ENCODE measurements at regions not wholly inside any gene's neighbourhood (a gene's known extent, or its start where the extent isn't known, plus 50 kb on each side); places are given as distances from the start of the nearest gene placed in this dataset.
"Not testable (repeated sequence)": the region's sequence is repeated elsewhere in the genome, so short reads cannot be mapped to it uniquely, and the experiment has no call there.

DNA sequence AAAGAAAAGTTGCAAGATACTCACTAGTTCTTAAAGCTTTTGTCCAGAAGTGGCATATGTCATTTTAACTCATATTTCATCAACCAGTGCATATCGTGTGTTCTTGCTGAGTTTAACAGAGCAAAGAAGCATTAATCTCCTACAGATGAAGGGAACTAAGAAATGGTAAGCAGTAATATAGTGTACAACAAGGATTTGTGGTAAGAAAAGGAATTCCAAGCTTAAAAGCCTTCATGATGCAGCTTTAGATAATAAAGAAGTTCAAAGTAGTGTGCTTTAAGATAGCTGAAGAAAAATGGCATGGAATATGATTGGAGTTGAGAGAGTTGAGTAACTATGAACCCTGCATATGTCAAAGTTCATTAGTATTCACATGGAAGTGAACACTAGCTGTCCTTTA is 649.8 kb upstream of the FSHR start:
- DNase-seq = no peak

DNA sequence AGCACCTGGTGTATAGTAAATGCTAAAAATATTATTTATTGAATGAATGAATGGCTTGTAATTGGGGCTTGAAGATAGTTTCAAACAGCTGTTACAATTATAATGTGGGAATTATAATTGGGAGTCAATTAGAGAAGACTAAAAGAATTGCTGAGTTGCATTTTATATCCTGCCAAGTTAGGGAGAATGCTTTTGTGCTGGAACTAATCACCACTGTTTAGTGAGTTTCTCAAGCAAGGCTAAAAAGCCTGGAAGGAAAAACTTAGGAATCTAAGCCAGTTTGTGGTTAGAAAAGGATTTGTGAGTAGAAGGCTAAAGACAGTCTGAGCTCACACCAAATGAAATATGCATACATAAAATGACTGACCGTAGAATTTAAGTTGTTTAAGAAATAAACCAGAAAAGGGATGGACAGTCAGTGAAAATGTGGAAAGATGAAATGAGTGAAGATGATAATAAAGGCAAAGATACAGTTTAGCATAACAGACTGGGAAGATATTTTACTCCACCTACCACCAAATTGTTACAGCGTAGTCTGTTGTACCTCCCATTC is 647.7 kb upstream of the FSHR start:
- DNase-seq = no peak

DNA sequence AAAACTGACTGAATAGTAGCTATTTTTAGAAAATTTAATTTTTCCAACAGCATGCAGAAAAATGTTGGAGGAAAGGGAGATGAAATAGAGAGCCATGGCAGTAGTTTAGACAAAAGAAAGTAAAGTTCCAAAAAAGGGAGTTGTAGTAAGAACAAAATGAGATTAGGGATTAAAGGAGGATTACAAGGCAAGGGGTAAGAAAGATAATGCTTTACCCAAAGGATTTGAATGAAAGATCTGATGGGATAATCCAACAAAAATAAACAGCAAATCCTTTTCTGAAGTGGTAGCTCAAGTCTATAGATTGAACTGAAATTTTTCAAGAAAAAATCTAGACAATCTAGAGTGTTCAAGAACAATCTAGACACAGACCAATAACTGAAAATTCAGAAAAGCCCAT is 644.3 kb upstream of the FSHR start:
- no peak for DNase-seq

DNA sequence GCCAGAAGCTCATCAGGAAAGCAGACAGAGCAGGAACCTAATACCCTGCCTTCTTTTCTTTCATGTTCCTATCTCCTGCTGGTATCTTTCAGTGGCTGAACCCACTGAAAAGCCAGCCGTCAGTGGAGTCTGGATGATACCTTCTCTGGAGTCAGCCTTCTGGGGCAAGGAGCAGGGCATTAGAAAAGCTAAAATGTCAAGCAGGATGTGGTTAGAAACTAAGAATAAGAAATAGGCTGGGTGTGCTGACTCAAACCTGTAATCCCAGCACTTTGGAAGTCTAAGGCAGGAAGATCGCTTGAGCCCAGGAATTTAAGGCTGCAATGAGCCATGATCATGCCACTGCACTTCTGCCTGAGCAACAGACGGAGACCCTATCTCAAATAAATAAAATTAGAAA is 642.0 kb upstream of the FSHR start:
- DNase-seq = no peak

DNA sequence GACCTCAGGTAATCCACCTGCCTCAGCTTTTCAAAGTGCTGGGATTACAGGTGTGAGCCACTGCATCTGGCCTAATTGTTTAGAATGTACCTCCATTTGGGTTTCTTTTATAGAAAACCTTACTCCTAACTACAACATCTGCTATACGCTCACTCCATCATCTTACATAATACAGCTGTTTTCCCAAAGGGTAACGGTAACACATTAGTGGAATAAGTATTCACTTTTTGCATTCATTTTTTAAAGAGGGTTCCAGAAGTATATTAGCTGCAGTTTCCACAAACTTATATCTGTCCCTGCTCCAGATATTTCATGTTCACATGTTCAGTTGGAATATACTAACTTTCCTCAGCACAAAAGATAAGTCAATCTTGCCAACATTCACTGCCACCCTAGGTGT is 640.1 kb upstream of the FSHR start:
- no peak for DNase-seq

DNA sequence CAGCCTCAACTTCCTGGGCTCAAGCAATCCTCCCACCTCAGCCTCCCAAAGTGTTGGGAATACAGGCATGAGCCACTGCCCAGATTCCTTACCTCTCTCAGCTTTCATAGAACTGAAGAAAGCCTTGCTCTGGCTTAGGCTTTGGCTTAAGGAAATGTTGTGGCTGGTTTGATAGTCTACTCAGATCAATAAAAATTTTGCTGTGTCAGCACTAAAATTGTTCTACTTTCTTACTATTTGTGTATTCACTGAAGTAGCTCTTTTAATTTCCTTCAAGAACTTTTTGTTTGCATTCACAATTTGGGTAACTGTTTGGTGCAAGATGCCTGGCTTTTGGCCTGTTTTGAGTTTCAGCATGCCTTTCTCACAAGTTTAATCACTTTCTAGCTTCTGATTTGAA is 634.0 kb upstream of the FSHR start:
- DNase-seq = no peak

DNA sequence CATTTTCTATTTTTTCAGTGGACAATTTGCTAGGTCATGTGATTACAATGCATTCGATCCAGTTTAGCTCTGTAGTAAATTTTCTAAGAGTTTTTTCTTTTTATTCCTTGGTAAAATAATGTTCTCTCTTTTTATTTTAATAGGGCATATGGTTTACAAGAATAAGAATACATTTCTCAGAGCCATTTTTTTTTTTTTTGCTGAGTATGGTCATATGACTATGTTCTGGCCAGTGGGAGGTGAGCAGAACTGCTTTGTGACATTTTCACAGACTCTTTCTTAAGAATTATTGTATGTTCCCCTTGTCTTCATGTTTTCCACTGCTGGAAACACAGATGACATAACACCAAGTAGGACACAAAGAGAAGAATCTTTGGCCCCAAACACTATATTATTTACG is 626.6 kb upstream of the FSHR start:
- DNase-seq = no peak

DNA sequence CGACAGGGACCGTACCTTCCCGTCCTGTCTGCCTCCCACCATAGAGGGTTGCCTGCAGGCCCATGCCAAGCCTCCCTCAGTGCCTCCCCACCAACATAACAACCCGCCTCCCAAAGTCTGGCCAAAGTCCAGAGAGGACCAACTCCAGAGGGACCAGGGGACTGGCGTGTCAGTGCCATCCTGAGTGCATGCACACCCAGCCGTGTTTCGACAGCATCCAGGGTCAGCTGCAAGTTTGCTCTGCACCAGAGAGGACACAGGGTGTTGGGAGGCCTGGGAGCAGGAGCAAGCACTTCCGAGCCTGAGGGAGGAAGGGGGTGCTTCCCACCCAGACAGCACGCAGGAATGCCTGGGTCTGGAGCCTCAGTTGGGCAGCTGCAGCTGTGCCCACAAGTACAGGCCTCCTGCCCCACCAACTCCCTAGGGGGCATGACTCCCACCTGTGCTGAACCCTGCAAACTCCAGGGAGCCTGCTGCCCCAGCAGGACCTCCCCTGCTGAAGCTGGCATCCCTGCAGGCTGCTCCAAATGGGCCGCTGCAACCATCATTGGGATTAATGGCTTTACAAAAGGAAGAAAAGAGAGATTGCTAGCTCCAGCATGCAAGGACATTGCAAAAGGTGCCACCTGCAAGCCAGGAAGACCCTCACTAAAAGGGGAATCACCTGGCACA is 618.1 kb upstream of the FSHR start:
- DNase-seq = no peak

DNA sequence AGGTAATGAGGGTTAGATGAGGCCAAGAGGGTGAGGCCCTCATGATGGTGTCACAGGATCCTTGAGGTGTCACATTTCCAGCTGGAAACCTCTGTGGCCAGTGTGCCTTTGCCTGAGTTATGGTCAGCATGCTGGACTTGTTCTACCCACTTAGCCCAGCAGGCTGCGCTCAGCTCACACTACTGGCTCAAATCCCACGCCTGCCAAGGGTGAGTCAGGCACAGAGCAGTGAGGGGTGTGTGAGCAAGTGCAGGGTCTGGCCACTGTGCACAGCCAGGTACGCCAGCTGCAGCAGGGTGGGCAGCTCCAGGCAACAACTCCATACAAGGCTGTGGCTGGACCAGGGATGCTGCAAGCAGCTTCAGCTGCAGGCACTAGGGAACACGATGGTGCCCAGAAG is 616.6 kb upstream of the FSHR start:
- DNase-seq = peak in 36 of 51 donors; percentile 1 to 72 (median 22)

DNA sequence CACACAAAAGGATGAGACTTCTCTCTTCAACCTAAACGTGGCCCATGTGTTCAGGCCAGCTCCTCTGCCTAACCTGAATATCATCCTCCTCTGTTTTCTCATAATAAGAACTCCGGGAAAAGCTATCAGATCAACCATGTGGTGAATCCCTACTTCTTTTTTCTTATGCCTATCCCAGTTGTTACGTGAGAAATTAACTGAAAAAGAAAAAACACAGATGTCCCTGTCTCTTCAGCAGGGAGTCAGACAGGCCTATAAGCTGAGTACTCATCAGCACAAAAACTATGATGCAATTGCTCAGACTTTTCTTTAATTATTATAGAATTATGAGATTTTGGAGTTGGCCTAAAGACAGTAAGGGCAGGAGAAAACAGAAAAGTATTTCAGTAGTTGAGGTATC is 613.0 kb upstream of the FSHR start:
- DNase-seq = no peak

DNA sequence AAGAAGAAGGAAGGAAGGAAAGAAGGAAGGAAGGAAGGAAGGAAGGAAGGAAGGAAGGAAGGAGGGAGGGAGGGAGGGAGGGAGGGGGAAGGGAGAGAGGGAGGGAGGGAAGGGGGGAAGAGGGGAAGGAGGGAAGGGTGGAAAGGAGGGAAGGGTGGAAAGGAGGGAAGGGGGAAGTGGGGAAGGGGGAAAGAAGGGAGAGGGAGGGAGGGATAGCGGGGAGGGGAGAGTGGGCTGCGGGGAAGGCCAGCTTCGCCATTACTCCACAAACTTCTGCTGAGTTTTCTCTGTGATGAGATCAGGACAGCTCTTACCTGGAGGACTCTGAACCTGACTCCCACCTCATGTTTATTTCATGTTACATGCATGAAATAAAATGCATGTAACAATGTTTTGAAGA is 601.5 kb upstream of the FSHR start:
- DNase-seq = no peak

DNA sequence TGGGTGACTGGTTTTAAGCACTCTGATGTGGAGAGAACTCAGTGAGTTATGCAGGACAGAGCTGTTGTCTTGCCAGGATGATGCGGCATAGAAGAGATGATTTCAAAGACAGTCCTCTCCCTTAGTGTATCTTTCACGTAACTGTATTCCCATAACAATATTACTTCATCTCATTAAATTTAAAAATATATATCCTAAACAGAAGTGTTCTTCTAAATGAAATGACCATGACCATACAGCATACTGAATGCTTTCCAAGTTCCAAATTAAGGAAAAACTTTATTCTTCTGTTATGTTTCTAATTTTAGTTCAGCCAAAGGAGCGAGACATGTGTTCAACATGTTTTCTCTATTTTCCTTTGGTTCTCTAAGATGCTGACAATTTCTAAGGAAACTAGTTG is 600.1 kb upstream of the FSHR start:
- DNase-seq = no peak

DNA sequence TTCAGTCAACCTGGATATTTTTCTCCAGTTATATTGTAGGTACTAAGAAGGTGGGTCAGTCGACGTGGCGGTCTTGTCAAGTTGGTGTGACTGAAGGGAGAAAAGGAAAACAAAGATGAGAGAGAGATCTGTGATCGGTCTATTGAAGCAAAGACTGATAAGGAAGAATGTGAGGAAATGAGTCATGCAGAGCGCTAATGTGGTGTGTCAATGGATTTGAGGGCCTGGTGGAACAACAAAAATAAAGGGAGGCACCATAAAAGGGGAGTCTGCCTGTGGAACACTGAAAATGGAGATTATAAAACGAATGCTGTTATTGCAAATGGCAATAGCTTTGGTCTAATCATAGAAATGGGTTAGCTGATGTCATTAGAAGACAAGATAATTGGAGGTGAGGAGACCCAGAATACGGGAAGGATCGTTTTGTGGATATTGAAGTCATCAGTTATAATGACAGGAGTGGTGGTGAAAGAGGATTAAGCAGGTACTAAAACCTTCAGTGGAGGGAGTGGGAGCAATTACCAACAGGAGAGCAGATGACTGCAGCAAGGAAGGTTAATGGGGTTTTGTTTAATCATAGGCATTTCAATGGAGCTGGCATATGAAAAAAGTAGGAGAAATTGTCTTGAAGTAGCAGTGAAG is 599.1 kb upstream of the FSHR start:
- DNase-seq = no peak

DNA sequence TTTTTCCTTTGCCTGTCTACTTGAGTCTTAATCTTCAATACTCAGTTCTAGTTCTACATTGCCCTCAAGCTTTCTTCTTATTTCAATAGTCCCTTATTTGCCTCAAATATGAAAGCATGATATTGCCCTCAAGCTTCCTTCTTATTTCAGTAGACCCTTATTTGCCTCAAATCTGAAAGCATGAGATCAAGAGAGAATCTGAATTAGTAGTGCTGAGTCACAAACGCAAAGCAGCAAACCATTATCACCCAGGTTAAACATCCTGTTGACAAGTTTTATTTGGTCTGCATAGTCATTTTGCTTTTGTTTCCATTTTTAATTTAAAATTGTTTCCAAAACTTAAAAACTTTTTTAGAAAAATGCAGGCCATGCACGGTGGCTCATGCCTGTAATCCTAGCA is 583.3 kb upstream of the FSHR start:
- DNase-seq = no peak

DNA sequence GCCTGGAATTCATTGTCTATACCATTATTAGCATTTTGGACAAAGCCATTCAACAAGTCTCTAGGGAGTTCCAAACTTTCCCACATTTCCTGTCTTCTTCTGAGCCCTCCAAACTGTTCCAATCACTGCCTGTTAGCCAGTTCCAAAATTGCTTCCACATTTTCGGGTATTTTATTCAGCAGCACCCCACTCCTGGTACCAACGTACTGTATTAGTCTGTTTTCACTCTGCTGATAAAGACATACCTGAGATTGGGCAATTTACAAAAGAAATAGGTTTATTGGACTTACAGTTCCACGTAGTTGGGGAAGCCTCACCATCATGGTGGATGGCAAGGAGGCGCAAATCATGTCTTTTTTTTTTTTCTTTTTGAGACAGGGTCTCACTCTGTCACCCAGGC is 578.6 kb upstream of the FSHR start:
- DNase-seq = not testable (repeated sequence)

DNA sequence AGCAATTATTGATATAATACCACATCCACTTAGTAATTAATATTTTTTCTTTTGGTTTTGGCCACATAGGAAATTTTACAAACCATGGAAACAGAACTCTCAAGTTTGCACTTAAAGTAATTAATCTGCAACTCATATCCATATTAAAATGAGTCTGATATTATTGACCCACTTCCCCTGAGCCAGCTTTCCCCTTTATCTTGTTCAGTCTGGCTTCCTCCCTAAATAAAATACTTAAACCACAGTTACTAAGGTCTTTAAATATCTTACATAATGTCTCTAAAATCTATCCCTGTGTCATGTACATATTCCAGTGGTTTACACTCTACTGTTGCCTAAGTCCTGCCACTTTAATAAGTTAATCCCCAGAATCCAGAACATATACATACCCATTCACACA is 564.9 kb upstream of the FSHR start:
- no peak for DNase-seq

DNA sequence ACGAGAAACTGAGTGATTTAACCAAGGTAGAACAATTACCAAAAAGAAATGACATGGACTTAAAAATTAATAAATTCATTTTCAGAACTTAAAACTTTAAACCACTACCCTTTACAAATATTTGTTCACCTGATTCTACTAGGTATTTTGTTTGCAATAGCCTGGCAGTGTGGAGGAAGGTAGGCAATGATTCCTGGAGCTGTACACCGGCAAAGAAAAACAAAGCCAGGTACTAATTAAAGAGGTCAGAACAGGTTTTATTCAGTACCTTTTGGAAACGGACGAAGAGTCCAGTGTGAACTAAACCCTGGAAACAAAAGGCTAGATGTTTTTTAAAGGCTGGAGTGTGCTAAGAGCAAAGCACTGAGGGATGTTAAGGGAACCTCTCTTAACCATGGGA is 561.3 kb upstream of the FSHR start:
- DNase-seq = no peak

DNA sequence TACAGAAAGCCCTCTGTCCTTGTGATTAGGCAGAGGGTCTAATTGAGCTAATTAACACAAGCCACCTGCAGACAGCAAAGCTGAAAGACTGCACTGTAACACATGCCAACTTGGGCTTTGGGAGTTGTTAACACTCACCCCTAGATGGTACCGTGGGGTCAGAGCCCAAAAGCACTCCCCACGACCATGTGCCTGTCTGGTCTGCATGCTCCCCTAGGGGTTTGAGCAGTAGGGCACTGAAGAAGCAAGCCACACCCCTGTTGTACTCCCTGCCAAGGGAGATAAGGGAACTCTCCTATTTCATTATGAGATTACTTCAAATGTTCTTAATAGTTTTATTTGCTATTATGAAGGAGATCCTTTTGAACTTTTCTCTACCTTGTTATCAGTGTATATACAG is 560.1 kb upstream of the FSHR start:
- no peak for DNase-seq

DNA sequence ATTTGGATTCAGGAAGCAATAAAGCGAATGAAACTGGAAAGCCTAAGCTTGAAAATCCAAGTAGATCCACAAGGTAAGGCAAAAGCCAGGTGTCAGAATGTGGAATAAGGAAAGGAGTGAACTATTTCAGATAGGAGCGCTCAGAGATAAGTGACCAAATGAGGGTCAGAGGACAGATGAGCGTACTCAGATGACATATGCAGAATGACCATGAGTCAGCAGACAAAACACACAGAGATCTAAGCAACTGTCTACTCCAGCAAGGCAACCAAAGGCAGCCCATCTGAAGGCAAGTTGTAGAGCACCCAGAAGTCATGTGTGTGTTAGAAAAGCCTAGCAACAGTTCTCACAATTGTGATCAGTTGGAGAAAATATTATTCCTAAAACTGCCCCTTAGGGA is 548.4 kb upstream of the FSHR start:
- no peak for DNase-seq

DNA sequence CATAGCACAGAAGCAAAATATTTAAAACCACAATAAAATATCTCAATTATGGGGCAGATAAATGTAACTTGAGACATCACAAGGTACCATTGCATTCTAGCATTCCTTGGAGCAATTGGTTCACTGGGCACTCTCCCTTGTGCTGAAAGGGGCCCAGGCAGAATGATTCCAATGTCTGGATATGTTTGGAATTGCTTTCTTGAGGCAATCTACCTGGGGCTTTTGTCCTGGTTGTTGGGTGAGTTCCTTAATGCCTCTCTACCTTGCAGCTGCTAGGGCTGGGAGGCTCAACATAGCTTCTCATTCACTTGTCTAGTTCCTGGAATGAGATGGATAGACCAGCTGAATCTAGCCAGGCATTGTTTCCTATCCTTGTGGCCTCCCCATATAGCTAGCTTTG is 539.6 kb upstream of the FSHR start:
- DNase-seq = no peak

DNA sequence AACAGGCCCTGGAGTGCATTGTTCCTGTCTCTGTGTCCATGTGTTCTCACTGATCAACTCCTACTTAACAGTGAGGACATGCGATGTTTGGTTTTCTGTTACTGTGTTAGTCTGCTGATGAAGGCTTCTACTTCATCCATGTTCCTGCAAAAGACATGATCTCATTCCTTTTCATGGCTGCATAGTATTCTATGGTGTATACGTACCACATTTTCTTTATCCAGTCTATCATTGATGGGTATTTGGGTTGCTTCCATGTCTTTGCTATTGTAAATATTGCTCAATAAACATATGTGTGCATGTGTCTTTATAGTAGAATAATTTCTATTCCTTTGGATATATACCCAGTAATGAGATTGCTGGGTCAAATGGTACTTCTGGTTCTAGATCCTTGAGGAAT is 537.7 kb upstream of the FSHR start:
- not testable (repeated sequence) for DNase-seq

DNA sequence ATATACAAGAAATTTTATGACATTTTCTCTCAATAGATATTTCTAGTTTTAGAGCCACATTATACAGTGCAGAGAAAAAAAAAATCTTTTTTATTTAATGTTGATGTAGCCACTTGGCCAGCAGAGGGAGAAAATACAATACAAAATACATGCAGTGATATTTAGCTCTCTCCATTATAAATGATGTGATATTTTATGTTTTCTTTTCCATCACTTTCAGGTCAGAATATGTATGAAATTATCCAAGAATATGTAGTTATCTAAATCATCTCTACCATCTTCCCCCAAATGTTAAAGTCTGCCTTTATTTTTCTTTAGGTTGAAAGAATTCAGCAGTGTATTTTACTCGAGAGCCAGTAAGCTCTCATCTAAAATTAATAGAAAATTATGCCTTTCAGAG is 533.6 kb upstream of the FSHR start:
- DNase-seq = peak in 1 of 51 donors; percentile 19

DNA sequence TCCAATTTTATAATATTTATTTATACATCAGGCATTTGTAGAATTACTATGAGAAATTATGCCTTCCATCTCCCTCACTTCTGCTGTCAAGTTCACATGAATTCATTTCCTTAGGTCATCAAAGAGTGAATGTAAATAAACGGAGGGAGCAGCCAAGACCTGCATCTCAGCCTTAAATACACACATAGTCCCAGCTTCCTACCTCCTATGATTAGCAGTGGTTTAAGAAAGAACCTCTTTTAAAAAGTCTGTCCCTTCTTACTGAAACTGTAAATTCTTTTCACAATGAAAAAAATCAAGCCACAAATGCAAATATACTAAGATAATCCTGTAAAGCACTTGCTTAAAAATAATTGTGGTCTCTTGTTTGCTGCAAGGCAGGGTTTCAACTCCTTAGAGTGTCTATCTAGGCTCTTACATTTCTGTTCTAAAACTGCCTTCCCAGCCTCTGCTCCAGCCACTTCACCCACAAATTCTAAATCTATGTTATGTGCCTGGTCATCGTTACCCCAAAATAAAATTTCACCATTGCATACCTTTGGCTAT is 532.7 kb upstream of the FSHR start:
- DNase-seq = no peak
